NT2/D1 (cell line): ENCODE measurements at regions not wholly inside any gene's neighbourhood (a gene's known extent, or its start where the extent isn't known, plus 50 kb on each side); places are given as distances from the start of the nearest gene placed in this dataset.

ENCODE experiments used
- SUZ12 ChIP-seq: IDR thresholded peaks from 2 replicates; pipeline ENCODE4 v1.6.1; 2011; ENCODE audit not compliant: insufficient read length, insufficient read depth; ENCODE audit errors: extremely low read depth
- YY1 ChIP-seq: IDR thresholded peaks from 2 replicates; pipeline ENCODE4 v1.6.1; 2011; ENCODE audit not compliant: insufficient read length, insufficient read depth
- ZNF274 ChIP-seq: IDR thresholded peaks from 2 replicates; pipeline ENCODE4 v1.6.1; 2011; ENCODE audit warnings: mild to moderate bottlenecking, low read depth, low read length

GRCh38 chr7:359766-360361 is 69.9 kb downstream of the FOXL3 start:
- TF ChIP-seq SUZ12 = no peak
- no peak for TF ChIP-seq ZNF274
- no peak for TF ChIP-seq YY1
